Posterior vena cava (tissue), 2 donors: ENCODE measurements at regions not wholly inside any gene's neighbourhood (a gene's known extent, or its start where the extent isn't known, plus 50 kb on each side); places are given as distances from the start of the nearest gene placed in this dataset.

ENCODE experiments used
- DNase-seq: peaks from one replicate; pipeline ENCODE4 v3.0.0-alpha.2; 2020; ENCODE audit warnings: low spot score
- intact Hi-C, 2 donors: fragments of 100-400 bp; cut with DNase I; formaldehyde crosslinking; loops; one replicate each; pipeline versions ENCODE4 v1.14.1 to v1.14.2; 2022 to 2023
- donor health status: DM: yes; HTN: yes; CAD: no.
- donor health status: DM: yes; HTN: yes; CAD: no.

DNA sequence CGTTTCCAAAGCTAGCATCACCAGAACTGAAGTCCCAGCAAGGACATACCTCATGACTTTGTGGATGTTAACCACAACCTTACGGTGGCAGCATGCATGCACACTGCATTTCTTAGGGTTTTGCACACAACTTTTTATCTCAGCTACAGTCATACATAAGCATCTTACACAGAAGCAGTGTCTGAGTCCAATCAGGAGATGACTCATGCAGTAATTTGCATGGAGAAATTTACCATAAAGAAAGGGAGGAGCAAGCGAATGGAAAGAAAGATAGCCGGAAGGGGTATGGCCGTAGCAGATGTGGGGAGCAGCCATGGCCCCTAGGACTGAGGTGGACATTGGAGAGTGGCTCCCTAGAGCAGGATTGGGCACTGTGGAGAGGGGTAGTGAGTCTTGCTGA, 522.5 kb downstream of the GALR1 start:
- no peak for DNase-seq
- intact Hi-C loops, result no loop called here

DNA sequence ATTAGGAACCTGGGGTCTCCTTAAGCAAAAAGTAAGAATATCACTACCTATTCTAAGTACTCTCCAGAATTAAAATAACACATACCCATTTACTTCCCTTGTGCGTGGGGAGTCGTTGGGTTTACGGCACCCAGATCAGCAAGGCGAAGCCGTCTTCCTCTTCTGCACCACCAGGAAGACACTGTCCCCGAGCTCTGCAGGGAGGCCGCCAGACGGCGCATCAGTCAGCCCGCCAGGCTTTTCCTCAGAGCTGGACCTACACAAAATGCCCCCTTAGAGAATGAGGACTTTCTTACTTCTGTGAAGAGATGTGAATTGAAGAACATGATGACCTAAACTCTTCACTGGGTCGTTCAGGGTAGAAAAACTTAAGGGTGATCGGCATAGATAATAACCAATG, 526.5 kb downstream of the GALR1 start:
- DNase-seq, result no peak
- intact Hi-C loops, result no loop called here

DNA sequence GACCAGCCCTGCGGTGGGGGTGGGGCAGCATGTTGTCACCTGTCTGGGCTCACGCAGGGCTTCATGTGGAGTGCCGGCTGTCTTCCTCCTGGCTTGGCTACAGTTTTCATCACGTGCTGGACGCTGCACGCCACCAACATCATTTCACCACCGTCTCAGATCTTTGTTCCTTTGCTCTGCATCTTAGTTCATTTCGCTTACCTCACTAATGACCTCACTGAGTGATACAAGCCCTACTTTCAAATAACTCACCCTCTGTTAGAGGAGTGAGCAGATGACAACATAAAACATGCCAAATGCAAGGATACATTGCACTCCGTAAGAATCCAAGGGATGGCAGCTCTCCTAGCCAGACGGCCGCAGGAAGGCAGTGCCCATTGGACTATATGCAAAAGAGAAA, 527.5 kb downstream of the GALR1 start:
- DNase-seq, result no peak

DNA sequence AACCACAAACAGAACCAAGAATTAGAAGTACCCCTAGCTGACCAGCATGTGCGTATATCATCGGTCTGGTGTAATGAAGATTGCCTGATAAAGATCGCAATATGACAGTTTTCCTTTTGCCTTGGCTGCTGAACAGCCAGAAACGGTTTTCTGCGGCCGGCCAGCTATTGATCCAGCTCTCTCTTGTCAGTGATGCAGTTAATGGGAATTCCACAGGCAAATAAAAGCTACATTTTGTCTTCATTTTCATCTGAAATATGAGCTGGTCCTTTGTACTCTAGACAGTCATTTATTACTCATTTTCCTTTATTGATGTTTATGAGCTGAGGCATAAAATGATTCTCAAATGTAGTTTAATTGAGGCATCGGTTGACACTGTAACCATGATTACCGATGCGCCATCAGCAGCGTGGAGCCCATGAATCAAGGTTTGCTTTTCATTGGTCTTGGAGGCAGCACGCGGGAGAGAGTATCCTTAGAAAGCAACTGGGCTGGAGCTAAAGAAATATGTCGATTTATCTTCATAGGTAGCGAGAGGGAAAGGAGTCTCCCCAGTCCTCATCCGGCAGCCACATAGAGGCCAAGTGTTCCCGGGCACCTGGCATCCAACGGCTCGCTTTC, 535.2 kb downstream of the GALR1 start:
- intact Hi-C loops, result no loop called here
- no peak for DNase-seq

More for the DNA sequence above, 527.5 kb downstream of the GALR1 start:
- intact Hi-C loops, result no loop called here

DNA sequence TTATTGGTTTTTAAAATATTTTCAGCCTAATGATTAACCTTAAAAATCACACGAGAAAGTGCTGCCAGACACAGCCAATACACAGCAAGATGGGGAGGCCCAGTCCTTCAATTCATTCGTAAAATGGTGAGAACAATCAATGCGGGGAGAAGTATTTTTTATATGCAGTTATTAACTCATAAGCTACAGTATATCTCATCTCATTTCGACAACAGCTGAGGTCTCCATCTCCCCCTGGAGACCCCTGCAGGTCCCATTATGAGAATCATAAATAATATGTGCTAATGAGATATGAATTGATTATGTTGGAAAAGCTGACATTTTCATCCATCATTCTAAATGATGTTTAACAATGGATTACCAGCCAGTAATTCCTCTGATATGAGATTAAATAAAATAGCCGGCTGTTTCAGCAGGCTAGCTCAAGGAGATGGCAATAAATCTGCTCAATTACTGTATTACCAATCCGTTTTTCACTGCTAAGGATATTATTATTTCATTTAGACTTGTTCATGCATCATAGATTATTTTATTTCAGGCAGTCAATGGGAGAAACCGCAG, 535.8 kb downstream of the GALR1 start:
- DNase-seq, result no peak
- intact Hi-C loops, result no loop called here

DNA sequence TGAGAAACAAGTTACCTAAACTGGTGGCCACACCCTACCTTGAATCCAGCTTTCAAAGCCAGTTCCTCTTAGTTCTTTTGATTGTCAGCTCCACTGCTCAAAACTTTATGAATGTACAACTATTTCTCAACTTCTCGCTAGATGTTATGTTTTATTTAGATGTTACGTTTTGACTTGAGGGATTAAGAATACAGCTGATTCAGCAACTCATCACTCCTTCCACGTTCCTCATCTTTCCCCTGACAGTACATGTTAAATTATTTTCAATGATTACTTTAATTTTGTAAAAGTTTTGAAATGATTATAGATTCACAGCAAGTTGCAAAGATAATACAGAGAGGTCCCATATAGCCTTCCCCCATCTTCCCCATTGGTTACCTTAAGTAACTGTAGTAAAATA, 553.4 kb downstream of the GALR1 start:
- intact Hi-C loops, result no loop called here

DNA sequence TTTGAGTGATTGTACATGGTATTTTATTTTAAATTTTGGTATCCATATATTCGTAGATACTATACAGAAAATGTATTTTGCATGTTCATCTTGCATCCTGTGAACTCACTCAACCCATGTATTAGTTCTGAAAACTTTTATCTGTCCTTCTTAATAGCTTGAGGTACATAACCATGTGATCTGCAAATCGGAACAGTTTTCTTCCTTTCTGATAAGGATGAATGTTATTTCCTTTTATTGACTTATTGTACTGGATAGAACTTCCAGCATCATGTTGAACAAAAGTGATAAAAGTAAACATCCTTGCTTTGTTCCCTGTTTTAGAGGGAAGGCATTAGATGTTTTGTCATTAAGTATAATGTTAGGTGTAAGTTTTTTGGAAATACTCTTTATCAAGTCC, 554.7 kb downstream of the GALR1 start:
- DNase-seq, result no peak
- intact Hi-C loops, result no loop called here

More for the DNA sequence above, 553.4 kb downstream of the GALR1 start:
- no peak for DNase-seq

DNA sequence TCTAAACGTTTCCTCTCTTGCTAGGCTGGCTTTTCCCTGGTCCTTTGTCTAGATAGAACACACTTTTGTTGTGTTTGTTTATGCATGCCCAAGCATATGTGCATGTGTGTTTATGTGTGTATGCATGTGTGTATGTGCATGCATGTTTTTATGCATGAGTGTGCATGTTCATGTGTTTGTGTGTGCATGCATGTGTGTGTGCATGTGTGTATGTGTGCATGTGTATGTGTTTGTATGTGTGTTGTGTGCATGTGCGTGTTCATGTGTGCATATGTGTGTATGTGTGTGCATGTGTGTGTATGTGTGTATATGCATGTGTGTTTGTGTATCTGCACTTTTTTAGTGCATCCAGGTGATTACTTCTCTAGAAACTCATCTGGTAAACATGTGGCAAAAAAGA, 558.0 kb downstream of the GALR1 start:
- DNase-seq, result no peak
- intact Hi-C loops, result no loop called here

DNA sequence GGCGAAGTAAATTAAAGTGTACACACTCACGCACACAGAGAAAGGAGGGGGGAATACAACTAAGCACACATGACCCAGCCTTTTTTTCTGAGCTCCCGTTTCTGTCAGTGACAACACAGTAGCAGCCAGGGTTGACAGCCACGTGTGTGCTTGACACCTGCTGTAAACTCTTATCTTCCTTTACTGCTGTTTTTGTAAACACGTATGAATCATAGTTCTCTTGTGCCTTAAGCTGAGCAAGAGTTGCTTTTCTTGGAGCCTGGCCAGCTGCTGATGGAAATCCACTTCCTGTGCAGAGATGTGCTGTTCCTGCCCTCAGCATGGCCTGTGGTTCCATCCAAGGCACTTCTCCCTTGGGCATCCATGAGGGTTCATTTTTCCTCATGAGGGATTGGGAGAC, 561.9 kb downstream of the GALR1 start:
- intact Hi-C loops, result no loop called here
- no peak for DNase-seq

DNA sequence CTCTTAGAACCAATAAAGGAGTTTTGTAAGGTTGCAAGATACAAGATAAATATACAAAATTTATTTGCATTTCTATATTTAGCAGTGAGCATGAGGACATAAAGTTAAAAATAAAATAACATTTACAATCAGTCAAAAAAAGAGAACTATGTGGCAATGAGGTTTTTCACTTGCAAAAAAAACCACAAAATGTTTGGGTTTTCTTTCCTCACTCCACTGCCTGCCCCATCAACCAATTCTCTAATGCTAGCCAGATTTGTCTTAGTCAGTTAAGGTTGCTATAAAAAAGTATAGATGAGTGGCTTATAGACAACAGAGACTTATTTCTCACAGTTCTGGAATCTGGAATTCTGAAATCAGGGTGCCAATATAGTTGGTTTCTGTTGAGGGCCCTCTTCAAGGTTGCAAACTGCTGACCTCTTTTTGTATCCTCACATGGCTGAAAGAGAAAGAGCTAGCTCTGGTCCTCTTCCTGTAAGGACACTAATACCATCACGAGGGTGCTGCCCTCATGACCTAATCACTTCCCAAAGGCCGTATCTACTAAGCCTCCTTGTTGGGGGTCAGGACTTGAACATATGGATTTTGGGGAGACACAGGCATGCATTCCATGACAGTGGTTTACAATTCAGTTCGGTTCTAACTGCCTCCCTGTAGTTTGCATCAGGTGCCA, 566.2 kb downstream of the GALR1 start:
- intact Hi-C loops, result no loop called here
- no peak for DNase-seq

DNA sequence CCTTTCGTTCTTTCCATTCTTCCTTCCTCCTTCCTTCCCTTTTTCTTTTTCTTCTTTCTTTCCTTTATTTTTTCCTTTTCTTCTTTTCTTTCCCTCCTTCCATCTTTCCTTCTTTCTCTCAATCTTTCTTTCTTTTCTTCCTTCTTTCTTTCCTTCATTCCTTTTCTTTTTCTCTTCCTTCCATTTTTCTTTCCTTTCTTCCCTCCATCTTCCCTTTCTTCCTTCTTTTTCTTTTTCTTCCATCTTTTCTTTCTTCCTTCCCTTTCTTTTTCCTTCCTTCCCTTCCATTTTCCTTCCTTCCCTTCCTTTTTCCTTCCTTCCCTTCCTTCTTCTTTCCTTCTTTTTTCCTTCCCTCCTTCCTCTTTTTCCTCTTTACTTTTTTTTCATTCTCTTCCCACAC, 568.7 kb downstream of the GALR1 start:
- DNase-seq, result no peak
- intact Hi-C loops, result no loop called here

DNA sequence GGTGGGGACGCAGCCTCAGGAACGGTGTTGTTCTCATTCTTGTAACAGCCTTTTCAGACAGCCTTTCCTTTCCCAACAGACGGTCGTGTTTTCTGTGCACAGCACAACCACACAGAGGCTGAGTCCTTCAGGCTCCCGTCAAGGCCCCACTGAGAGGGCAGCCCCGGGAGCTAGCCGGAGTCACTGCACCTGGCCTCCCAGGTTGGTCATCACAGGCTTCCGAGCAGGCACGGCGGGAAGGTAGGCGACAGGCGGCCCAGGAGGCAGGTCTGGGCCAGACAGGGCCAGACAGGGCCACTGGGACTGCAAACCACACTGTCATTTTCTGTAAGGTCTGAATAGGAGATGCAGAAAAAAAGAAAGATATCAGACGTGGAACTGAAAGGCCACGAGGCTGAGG, 570.8 kb downstream of the GALR1 start:
- no peak for DNase-seq
- intact Hi-C loops, result no loop called here

DNA sequence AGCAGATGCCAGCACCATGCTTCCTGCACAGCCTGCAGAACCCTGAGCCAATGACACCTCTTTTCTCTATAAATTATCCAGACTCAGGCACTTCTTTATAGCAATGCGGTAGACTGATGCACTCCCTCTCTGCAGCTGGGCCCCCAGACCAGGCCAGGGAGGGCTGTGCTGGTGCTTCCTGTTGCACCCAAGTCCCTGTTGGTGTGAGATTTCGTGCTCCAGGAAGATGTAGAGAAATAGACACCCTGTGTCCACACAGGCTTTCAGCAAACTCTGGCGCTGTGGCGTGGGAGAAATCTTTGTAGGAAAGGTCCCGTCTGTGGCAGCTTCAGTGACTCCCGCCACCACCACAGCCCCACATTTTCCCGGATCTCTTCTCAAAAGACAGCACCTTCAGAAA, 572.2 kb downstream of the GALR1 start:
- intact Hi-C loops, result no loop called here
- no peak for DNase-seq

DNA sequence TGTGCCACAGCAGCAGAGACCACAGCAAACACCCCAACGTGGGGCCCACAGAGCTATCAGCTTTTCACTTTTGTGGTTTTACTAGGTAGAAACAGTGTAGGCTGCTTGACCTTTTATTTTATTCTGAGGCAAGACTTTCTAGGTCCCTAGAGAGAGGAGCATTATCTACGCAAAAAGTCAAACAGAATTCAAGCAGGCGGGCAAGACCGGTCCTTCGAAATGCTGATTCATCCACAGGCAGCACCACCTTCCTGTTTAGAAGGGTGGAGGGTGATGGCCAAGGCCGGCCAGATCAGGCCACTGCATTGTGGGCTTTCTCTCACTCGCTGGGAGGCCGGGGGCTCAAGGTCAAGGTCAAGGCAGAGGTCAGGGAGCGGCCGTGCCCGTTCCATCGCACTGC, 573.0 kb downstream of the GALR1 start:
- DNase-seq, result no peak
- intact Hi-C loops, result no loop called here

DNA sequence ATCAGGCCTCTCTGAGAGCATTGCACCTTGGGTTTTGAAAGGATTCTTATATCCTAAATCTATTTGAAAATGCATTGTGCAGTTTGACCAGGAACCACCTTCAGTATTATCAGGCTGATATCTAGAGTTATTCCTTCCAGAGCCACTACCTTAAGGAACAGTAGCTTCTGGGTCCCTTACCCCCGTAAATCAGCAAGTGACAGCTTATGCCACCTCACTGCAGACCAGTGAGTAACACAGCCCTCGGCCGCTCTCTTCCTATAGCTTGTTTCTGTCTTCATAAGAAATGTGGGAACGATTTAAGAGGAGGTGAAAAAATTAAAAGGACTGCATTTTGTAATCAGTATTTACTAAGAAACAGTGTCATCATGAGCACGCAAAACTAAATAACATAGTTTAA, 584.2 kb downstream of the GALR1 start:
- no peak for DNase-seq
- intact Hi-C loops, result no loop called here

DNA sequence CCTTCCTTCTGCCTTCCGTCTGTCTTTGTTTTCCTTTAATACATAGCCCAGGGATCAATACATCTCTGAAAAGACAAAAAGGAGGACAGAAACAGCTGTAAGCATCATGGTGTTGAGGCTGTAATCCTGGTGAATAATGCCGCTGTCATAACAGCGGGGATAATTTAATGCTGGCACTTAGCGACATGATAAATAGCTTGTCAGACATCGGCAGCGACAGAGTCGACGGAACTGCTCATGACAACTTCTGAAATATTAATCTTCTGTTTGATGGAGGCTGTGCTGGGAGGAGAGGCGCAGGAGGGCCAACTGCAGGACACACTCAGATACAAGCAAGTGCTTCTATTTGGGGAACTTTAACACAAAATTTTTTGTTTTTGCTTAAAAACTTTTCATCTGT, 602.2 kb downstream of the GALR1 start:
- DNase-seq, result no peak
- intact Hi-C loops, result no loop called here

DNA sequence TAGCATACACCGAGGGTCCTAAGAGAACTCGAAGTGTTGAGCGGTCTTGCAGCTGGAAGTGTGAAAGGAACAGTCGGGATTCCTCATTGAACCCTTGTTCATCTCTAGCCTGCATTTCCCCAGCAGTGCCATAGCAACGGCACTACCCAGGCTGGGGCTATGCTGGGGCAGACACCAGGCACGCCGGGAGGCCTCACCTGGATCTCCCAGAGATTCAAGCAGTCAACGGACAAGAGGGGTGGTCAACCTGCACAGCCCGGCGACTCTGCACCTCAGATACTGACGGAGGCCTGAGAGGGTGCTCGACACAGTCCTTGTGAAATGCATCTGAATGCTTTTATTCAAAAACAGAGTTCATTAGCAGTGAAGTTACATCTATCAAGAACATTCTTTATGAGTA, 604.2 kb downstream of the GALR1 start:
- DNase-seq, result no peak
- intact Hi-C loops, result no loop called here

DNA sequence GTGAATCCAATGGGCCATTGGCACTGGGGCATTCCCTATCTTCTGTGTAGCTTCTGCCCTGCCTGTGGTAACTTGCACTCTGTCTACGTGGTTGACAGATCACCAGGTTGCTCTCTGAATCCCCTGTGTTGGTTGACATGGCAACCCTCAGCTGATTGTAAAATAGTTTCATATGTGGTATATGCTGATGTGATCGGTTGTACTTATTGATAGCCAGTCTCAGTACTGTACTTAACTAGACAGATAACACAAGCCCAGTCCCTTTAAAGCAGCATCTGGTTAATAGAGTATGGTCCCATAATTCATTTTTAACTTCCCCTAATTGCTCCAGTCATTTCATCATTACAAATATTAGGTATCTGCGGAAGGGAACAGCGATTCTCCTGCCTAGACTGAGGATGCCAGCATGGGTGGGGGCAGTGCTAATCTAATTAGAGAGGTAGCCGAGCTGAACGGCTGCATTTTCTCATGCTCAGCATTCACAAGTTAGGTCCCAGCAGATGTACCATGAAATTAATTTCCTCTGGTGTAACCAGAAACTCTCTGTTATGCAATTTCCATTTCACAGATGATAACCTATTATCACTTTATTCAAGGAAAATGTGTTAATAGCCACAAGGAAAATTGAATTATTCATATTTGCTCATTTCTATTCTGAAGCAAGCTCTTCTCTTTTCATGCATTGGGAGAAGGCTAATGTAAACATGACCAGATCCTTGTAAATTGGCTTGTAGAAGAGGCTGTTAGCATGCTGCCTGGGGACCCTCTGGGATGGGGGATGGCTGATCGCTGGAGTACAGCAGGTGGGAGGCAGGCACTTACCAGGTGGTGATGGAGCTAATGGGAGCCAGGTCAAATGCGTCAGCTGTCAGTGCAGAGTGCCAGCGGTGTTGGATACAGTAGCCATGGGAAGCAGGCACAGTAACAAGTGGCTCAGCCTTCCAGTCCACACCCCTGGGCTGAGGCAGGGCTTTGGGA, 608.3 kb downstream of the GALR1 start:
- intact Hi-C loops, result no loop called here

DNA sequence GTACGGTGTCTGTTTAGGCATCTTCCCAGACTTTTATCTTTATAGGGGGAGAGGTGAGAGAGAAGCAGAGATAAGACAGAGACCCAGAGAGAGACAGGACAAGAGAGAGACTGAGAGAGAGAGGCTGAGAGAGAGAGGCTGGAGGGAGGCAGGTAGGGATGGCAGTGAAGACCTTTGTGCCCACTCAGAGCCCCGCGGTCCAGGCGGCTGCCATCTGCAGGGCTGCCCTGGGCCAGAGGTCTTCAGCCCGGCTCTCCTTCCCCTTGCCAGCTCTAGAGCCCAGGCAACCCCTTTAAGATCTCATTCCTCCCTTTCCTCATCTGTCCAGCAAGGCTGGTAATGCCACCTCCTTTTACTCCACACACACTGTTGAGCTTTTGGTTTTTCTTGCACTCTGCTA, 610.0 kb downstream of the GALR1 start:
- DNase-seq, result no peak

More for the DNA sequence above, 608.3 kb downstream of the GALR1 start:
- no peak for DNase-seq

More for the DNA sequence above, 610.0 kb downstream of the GALR1 start:
- intact Hi-C loops, result no loop called here
